ENCODE measurements at regions not wholly inside any gene's neighbourhood (a gene's known extent, or its start where the extent isn't known, plus 50 kb on each side); places are given as distances from the start of the nearest gene placed in this dataset.

GRCh38 chr20:52098186-52098585 is 93.4 kb downstream of the ZFP64 start:
- no peak overlapping the region for H3K4ac ChIP-seq (ENCODE audit: low read depth in 1 of 2, low read length in 2 of 2)
- H3K36me3 ChIP-seq (ENCODE audit: control insufficient read depth in 1 of 2, insufficient read depth in 2 of 2, low read depth in 1 of 2, low read length in 2 of 2) = peaks cover 18 to 38% of the 10 kb centered on the region in 2 experiments
- peaks cover 3% of the 10 kb centered on the region for H3K4me1 ChIP-seq (ENCODE audit: control insufficient read depth, insufficient read depth, low read depth, low read length)
- no peak overlapping the region for H3K9ac ChIP-seq (ENCODE audit: low read length)
- H2BK15ac ChIP-seq (ENCODE audit: low read depth, poor library complexity, severe bottlenecking) = no peak overlapping the region
- H3K27me3 ChIP-seq (ENCODE audit: control insufficient read depth in 1 of 2, insufficient read depth in 1 of 2, low read length in 2 of 2) = peaks cover 0 to 5% of the 10 kb centered on the region in 2 experiments
- H2BK120ac ChIP-seq (ENCODE audit: low read depth, low read length) = no peak overlapping the region
- no peak overlapping the region for H2BK12ac ChIP-seq (ENCODE audit: low read length in 2 of 2)
- no peaks in the 10 kb centered on the region for H3K9me3 ChIP-seq (ENCODE audit: control insufficient read depth, low read length)
- H4K8ac ChIP-seq (ENCODE audit: low read length) = no peak overlapping the region
- H4K91ac ChIP-seq (ENCODE audit: low read length) = no peak overlapping the region
- no peak overlapping the region for H3K4me3 ChIP-seq (ENCODE audit: insufficient read depth in 1 of 2, low read depth in 1 of 2, low read length in 2 of 2)
- no peak overlapping the region for H2AFZ ChIP-seq (ENCODE audit: low read depth, low read length)
- H3K18ac ChIP-seq (ENCODE audit: low read depth in 1 of 2, low read length in 2 of 2) = no peak overlapping the region
- no peak for DNase-seq
- peaks cover 29% of the 10 kb centered on the region for H3K79me1 ChIP-seq (replicated peaks; ENCODE audit: low read length, poor library complexity, severe bottlenecking)
- 96% methylated on average over 6 of the region's 6 CpGs for WGBS
- no peak overlapping the region for H2BK5ac ChIP-seq (ENCODE audit: low read depth, low read length, poor library complexity, severe bottlenecking)
- H3K27ac ChIP-seq (ENCODE audit: low read length, poor library complexity, severe bottlenecking) = no peak overlapping the region
- no peak overlapping the region for H3K23ac ChIP-seq (ENCODE audit: low read length in 2 of 2)
- no peak overlapping the region for H2AK5ac ChIP-seq (ENCODE audit: low read length, severe bottlenecking)
- H3K4me2 ChIP-seq (ENCODE audit: low read length, poor library complexity, severe bottlenecking) = no peak overlapping the region
- H3K14ac ChIP-seq (ENCODE audit: low read length in 2 of 2) = no peak overlapping the region

- no peak overlapping the region for H3K9ac ChIP-seq (ENCODE audit: low read length)
- H2AK5ac ChIP-seq (ENCODE audit: low read length, severe bottlenecking) = no peak overlapping the region
- H3K9me3 ChIP-seq (ENCODE audit: control insufficient read depth, low read length) = no peaks in the 10 kb centered on the region
- no peaks in the 10 kb centered on the region for H3K27me3 ChIP-seq (ENCODE audit: control insufficient read depth in 1 of 2, insufficient read depth in 1 of 2, low read length in 2 of 2)
- H2BK5ac ChIP-seq (ENCODE audit: low read depth, low read length, poor library complexity, severe bottlenecking) = no peak overlapping the region
- H2BK15ac ChIP-seq (ENCODE audit: low read depth, poor library complexity, severe bottlenecking) = no peak overlapping the region
- peaks cover 14% of the 10 kb centered on the region for H3K79me1 ChIP-seq (replicated peaks; ENCODE audit: low read length, poor library complexity, severe bottlenecking)
- H3K18ac ChIP-seq (ENCODE audit: low read depth in 1 of 2, low read length in 2 of 2) = no peak overlapping the region
- no peak overlapping the region for H3K4ac ChIP-seq (ENCODE audit: low read depth in 1 of 2, low read length in 2 of 2)
- H3K4me1 ChIP-seq (ENCODE audit: control insufficient read depth, insufficient read depth, low read depth, low read length) = no peaks in the 10 kb centered on the region
- H3K4me3 ChIP-seq (ENCODE audit: insufficient read depth in 1 of 2, low read depth in 1 of 2, low read length in 2 of 2) = no peak overlapping the region
- no peak for DNase-seq
- 96% methylated on average over 6 of the region's 6 CpGs for WGBS
- peaks cover 18 to 41% of the 10 kb centered on the region in 2 experiments for H3K36me3 ChIP-seq (ENCODE audit: control insufficient read depth in 1 of 2, insufficient read depth in 2 of 2, low read depth in 1 of 2, low read length in 2 of 2)
- no peak overlapping the region for H4K91ac ChIP-seq (ENCODE audit: low read length)
- no peak overlapping the region for H2BK12ac ChIP-seq (ENCODE audit: low read length in 2 of 2)
- H3K14ac ChIP-seq (ENCODE audit: low read length in 2 of 2) = no peak overlapping the region
- no peak overlapping the region for H3K27ac ChIP-seq (ENCODE audit: low read length, poor library complexity, severe bottlenecking)
- H4K8ac ChIP-seq (ENCODE audit: low read length) = no peak overlapping the region
- no peak overlapping the region for H3K23ac ChIP-seq (ENCODE audit: low read length in 2 of 2)
- H2AFZ ChIP-seq (ENCODE audit: low read depth, low read length) = no peak overlapping the region
- H2BK120ac ChIP-seq (ENCODE audit: low read depth, low read length) = no peak overlapping the region
- H3K4me2 ChIP-seq (ENCODE audit: low read length, poor library complexity, severe bottlenecking) = no peak overlapping the region
Observed at GRCh38 chr20:52096117-52096516, 95.5 kb downstream of the ZFP64 start.

GRCh38 chr20:52094693-52095092 is 96.9 kb downstream of the ZFP64 start:
- Histone ChIP-seq H3K4ac (ENCODE audit: low read depth in 1 of 2, low read length in 2 of 2) (no peak overlapping the region), H3K9ac (ENCODE audit: low read length) (no peak overlapping the region), H3K9me3 (ENCODE audit: control insufficient read depth, low read length) (no peaks in the 10 kb centered on the region), H3K36me3 (ENCODE audit: control insufficient read depth in 1 of 2, insufficient read depth in 2 of 2, low read depth in 1 of 2, low read length in 2 of 2) (peaks cover 18 to 41% of the 10 kb centered on the region in 2 experiments), H3K4me2 (ENCODE audit: low read length, poor library complexity, severe bottlenecking) (no peak overlapping the region), H3K4me3 (ENCODE audit: insufficient read depth in 1 of 2, low read depth in 1 of 2, low read length in 2 of 2) (no peak overlapping the region), H2BK15ac (ENCODE audit: low read depth, poor library complexity, severe bottlenecking) (no peak overlapping the region), H2AK5ac (ENCODE audit: low read length, severe bottlenecking) (no peak overlapping the region), H3K23ac (ENCODE audit: low read length in 2 of 2) (no peak overlapping the region), H3K18ac (ENCODE audit: low read depth in 1 of 2, low read length in 2 of 2) (no peak overlapping the region), H3K4me1 (ENCODE audit: control insufficient read depth, insufficient read depth, low read depth, low read length) (no peaks in the 10 kb centered on the region), H3K79me1 (replicated peaks; ENCODE audit: low read length, poor library complexity, severe bottlenecking) (peaks cover 7% of the 10 kb centered on the region), H4K91ac (ENCODE audit: low read length) (no peak overlapping the region), H3K14ac (ENCODE audit: low read length in 2 of 2) (no peak overlapping the region), H3K27me3 (ENCODE audit: control insufficient read depth in 1 of 2, insufficient read depth in 1 of 2, low read length in 2 of 2) (no peaks in the 10 kb centered on the region), H2AFZ (ENCODE audit: low read depth, low read length) (no peak overlapping the region), H2BK120ac (ENCODE audit: low read depth, low read length) (no peak overlapping the region), H2BK5ac (ENCODE audit: low read depth, low read length, poor library complexity, severe bottlenecking) (no peak overlapping the region), H2BK12ac (ENCODE audit: low read length in 2 of 2) (no peak overlapping the region), H4K8ac (ENCODE audit: low read length) (no peak overlapping the region), H3K27ac (ENCODE audit: low read length, poor library complexity, severe bottlenecking) (no peak overlapping the region)
- no peak for DNase-seq
- 88% methylated on average over 2 of the region's 2 CpGs for WGBS

GRCh38 chr20:52093575-52093974 is 98.0 kb downstream of the ZFP64 start:
- no peak overlapping the region for H2AK5ac ChIP-seq (ENCODE audit: low read length, severe bottlenecking)
- no peak for DNase-seq
- H2BK12ac ChIP-seq (ENCODE audit: low read length in 2 of 2) = no peak overlapping the region
- peaks cover 9% of the 10 kb centered on the region for H3K79me1 ChIP-seq (replicated peaks; ENCODE audit: low read length, poor library complexity, severe bottlenecking)
- peaks cover 23 to 44% of the 10 kb centered on the region in 2 experiments for H3K36me3 ChIP-seq (ENCODE audit: control insufficient read depth in 1 of 2, insufficient read depth in 2 of 2, low read depth in 1 of 2, low read length in 2 of 2)
- no peak overlapping the region for H3K4me2 ChIP-seq (ENCODE audit: low read length, poor library complexity, severe bottlenecking)
- no peak overlapping the region for H2BK15ac ChIP-seq (ENCODE audit: low read depth, poor library complexity, severe bottlenecking)
- no peak overlapping the region for H3K18ac ChIP-seq (ENCODE audit: low read depth in 1 of 2, low read length in 2 of 2)
- H2AFZ ChIP-seq (ENCODE audit: low read depth, low read length) = no peak overlapping the region
- H3K4me3 ChIP-seq (ENCODE audit: insufficient read depth in 1 of 2, low read depth in 1 of 2, low read length in 2 of 2) = no peak overlapping the region
- no peak overlapping the region for H4K8ac ChIP-seq (ENCODE audit: low read length)
- H3K4ac ChIP-seq (ENCODE audit: low read depth in 1 of 2, low read length in 2 of 2) = no peak overlapping the region
- H3K9me3 ChIP-seq (ENCODE audit: control insufficient read depth, low read length) = peaks cover 2% of the 10 kb centered on the region
- no peak overlapping the region for H3K27ac ChIP-seq (ENCODE audit: low read length, poor library complexity, severe bottlenecking)
- H2BK120ac ChIP-seq (ENCODE audit: low read depth, low read length) = no peak overlapping the region
- H3K9ac ChIP-seq (ENCODE audit: low read length) = no peak overlapping the region
- no peak overlapping the region for H3K23ac ChIP-seq (ENCODE audit: low read length in 2 of 2)
- no peak overlapping the region for H3K14ac ChIP-seq (ENCODE audit: low read length in 2 of 2)
- H2BK5ac ChIP-seq (ENCODE audit: low read depth, low read length, poor library complexity, severe bottlenecking) = no peak overlapping the region
- no peaks in the 10 kb centered on the region for H3K27me3 ChIP-seq (ENCODE audit: control insufficient read depth in 1 of 2, insufficient read depth in 1 of 2, low read length in 2 of 2)
- 98% methylated on average over 4 of the region's 4 CpGs for WGBS
- no peak overlapping the region for H4K91ac ChIP-seq (ENCODE audit: low read length)
- H3K4me1 ChIP-seq (ENCODE audit: control insufficient read depth, insufficient read depth, low read depth, low read length) = no peaks in the 10 kb centered on the region

Data from mesenchymal stem cell (in vitro differentiated cells and primary cell).